Head of caudate nucleus (tissue), 42 donors: ENCODE measurements at regions not wholly inside any gene's neighbourhood (a gene's known extent, or its start where the extent isn't known, plus 50 kb on each side); places are given as distances from the start of the nearest gene placed in this dataset.
"Not testable (repeated sequence)": the region's sequence is repeated elsewhere in the genome, so short reads cannot be mapped to it uniquely, and the experiment has no call there.

Experiments used
- DNase-seq, 42 donors: peaks; one replicate each; pipeline versions ENCODE4 v3.0.0 to v3.0.0-alpha.2; 2020 to 2021; ENCODE audit warnings: mixed read lengths in 7 of 42
- intact Hi-C: fragments of 100-400 bp; cut with DNase I; formaldehyde crosslinking; loops from one replicate; pipeline ENCODE4 v1.15.0; 2022

GRCh38 chr5:12204761-12205160, 300.5 kb upstream of the CTNND2 start:
- no peak for DNase-seq
- intact Hi-C loops = no loop called here

GRCh38 chr5:12193536-12193935, 289.3 kb upstream of the CTNND2 start:
- no peak for DNase-seq
- intact Hi-C loops = no loop called here

- intact Hi-C loops = no loop called here
- DNase-seq = no peak
These were observed 278.8 kb upstream of the CTNND2 start for GRCh38 chr5:12183003-12183402.

- no peak for DNase-seq
- intact Hi-C loops = no loop called here
These were observed 273.6 kb upstream of the CTNND2 start for GRCh38 chr5:12177851-12178250.

- intact Hi-C loops = no loop called here
- DNase-seq = no peak
These were observed 273.0 kb upstream of the CTNND2 start for GRCh38 chr5:12177225-12177624.

GRCh38 chr5:12175914-12176585, 271.8 kb upstream of the CTNND2 start:
- intact Hi-C loops = no loop called here

GRCh38 chr5:12174734-12175133, 270.5 kb upstream of the CTNND2 start:
- intact Hi-C loops = no loop called here
- DNase-seq = no peak

More at GRCh38 chr5:12175914-12176585, 271.8 kb upstream of the CTNND2 start:
- DNase-seq = no peak

- intact Hi-C loops = no loop called here
- no peak for DNase-seq
These were observed 265.3 kb upstream of the CTNND2 start for GRCh38 chr5:12169536-12169935.

GRCh38 chr5:12162863-12163262, 258.6 kb upstream of the CTNND2 start:
- intact Hi-C loops = no loop called here
- DNase-seq = no peak

GRCh38 chr5:12147513-12147912, 243.3 kb upstream of the CTNND2 start:
- intact Hi-C loops = no loop called here
- DNase-seq = no peak

- intact Hi-C loops = no loop called here
- DNase-seq = no peak
These were observed 237.2 kb upstream of the CTNND2 start for GRCh38 chr5:12141496-12141895.

GRCh38 chr5:12133520-12133919, 229.3 kb upstream of the CTNND2 start:
- no peak for DNase-seq
- intact Hi-C loops = no loop called here

- intact Hi-C loops, DNase-seq: not testable (repeated sequence)
These were observed 226.8 kb upstream of the CTNND2 start for GRCh38 chr5:12131020-12131419.

GRCh38 chr5:12125895-12126294, 221.6 kb upstream of the CTNND2 start:
- intact Hi-C loops = no loop called here

GRCh38 chr5:12119657-12120056, 215.4 kb upstream of the CTNND2 start:
- intact Hi-C loops = no loop called here
- DNase-seq = no peak

More at GRCh38 chr5:12125895-12126294, 221.6 kb upstream of the CTNND2 start:
- no peak for DNase-seq

- intact Hi-C loops = no loop called here
- DNase-seq = no peak
These were observed 209.8 kb upstream of the CTNND2 start for GRCh38 chr5:12114075-12114474.

GRCh38 chr5:12113062-12113461, 208.8 kb upstream of the CTNND2 start:
- no peak for DNase-seq
- intact Hi-C loops = no loop called here

GRCh38 chr5:12111261-12111660, 207.0 kb upstream of the CTNND2 start:
- intact Hi-C loops = no loop called here
- no peak for DNase-seq

GRCh38 chr5:12110629-12111028, 206.4 kb upstream of the CTNND2 start:
- intact Hi-C loops = no loop called here
- DNase-seq = no peak

- intact Hi-C loops = no loop called here
- DNase-seq = no peak
These were observed 204.9 kb upstream of the CTNND2 start for GRCh38 chr5:12109075-12109688.

GRCh38 chr5:12102151-12102550, 197.9 kb upstream of the CTNND2 start:
- intact Hi-C loops = no loop called here
- no peak for DNase-seq
